ENCODE measurements at regions not wholly inside any gene's neighbourhood (a gene's known extent, or its start where the extent isn't known, plus 50 kb on each side); places are given as distances from the start of the nearest gene placed in this dataset.
"Not testable (repeated sequence)": the region's sequence is repeated elsewhere in the genome, so short reads cannot be mapped to it uniquely, and the experiment has no call there.

GRCh38 chr5:74462356-74462755 is 178.2 kb downstream of the ENC1 start:
- no peak for DNase-seq (ENCODE audit: low read depth in 2 of 2)

GRCh38 chr5:74461251-74461650 is 179.3 kb downstream of the ENC1 start:
- DNase-seq (ENCODE audit: low read depth in 2 of 2): no peak

GRCh38 chr5:74460694-74461093 is 179.8 kb downstream of the ENC1 start:
- no peak for DNase-seq (ENCODE audit: low read depth in 2 of 2)

- DNase-seq (ENCODE audit: low read depth in 2 of 2): no peak
Observed at GRCh38 chr5:74459984-74460383, 180.5 kb downstream of the ENC1 start.

- no peak for DNase-seq (ENCODE audit: low read depth in 2 of 2)
Observed at GRCh38 chr5:74457876-74458275, 182.7 kb downstream of the ENC1 start.

GRCh38 chr5:74454263-74455030 is 186.1 kb downstream of the ENC1 start:
- DNase-seq (ENCODE audit: low read depth in 2 of 2): no peak

GRCh38 chr5:74452856-74453255 is 187.7 kb downstream of the ENC1 start:
- DNase-seq (ENCODE audit: low read depth in 2 of 2): no peak

- no peak for DNase-seq (ENCODE audit: low read depth in 2 of 2)
Observed at GRCh38 chr5:74450095-74450494, 190.4 kb downstream of the ENC1 start.

GRCh38 chr5:74446725-74447241 is 193.7 kb downstream of the ENC1 start:
- DNase-seq (ENCODE audit: low read depth in 2 of 2): no peak

- no peak for DNase-seq (ENCODE audit: low read depth in 2 of 2)
Observed at GRCh38 chr5:74442466-74442865, 198.1 kb downstream of the ENC1 start.

- DNase-seq (ENCODE audit: low read depth in 2 of 2): no peak
Observed at GRCh38 chr5:74441616-74442015, 198.9 kb downstream of the ENC1 start.

- no peak for DNase-seq (ENCODE audit: low read depth in 2 of 2)
Observed at GRCh38 chr5:74440341-74440740, 200.2 kb downstream of the ENC1 start.

- DNase-seq (ENCODE audit: low read depth in 2 of 2): not testable (repeated sequence)
Observed at GRCh38 chr5:74437870-74438269, 202.7 kb downstream of the ENC1 start.

GRCh38 chr5:74433896-74434829 is 206.4 kb downstream of the ENC1 start:
- DNase-seq (ENCODE audit: low read depth in 2 of 2): no peak

GRCh38 chr5:74433255-74433895 is 207.2 kb downstream of the ENC1 start:
- DNase-seq (ENCODE audit: low read depth in 2 of 2): no peak

- DNase-seq (ENCODE audit: low read depth in 2 of 2): no peak
Observed at GRCh38 chr5:74432721-74433120, 207.8 kb downstream of the ENC1 start.

GRCh38 chr5:74432216-74432615 is 208.3 kb downstream of the ENC1 start:
- DNase-seq (ENCODE audit: low read depth in 2 of 2): no peak

- no peak for DNase-seq (ENCODE audit: low read depth in 2 of 2)
Observed at GRCh38 chr5:74431290-74431669, 209.2 kb downstream of the ENC1 start.

- DNase-seq (ENCODE audit: low read depth in 2 of 2): no peak
Observed at GRCh38 chr5:74430631-74431289, 209.8 kb downstream of the ENC1 start.

GRCh38 chr5:74429495-74429894 is 211.0 kb downstream of the ENC1 start:
- no peak for DNase-seq (ENCODE audit: low read depth in 2 of 2)

GRCh38 chr5:74428876-74429275 is 211.7 kb downstream of the ENC1 start:
- DNase-seq (ENCODE audit: low read depth in 2 of 2): no peak

- DNase-seq (ENCODE audit: low read depth in 2 of 2): no peak
Observed at GRCh38 chr5:74428275-74428674, 212.3 kb downstream of the ENC1 start.

Data from stimulated activated CD8-positive, alpha-beta memory T cell treated with anti-CD3 and anti-CD28 coated beads, Interleukin-15, amount 100 ng/mL, for 4 hours (primary cell).